ENCODE measurements at regions not wholly inside any gene's neighbourhood (a gene's known extent, or its start where the extent isn't known, plus 50 kb on each side); places are given as distances from the start of the nearest gene placed in this dataset.

DNA sequence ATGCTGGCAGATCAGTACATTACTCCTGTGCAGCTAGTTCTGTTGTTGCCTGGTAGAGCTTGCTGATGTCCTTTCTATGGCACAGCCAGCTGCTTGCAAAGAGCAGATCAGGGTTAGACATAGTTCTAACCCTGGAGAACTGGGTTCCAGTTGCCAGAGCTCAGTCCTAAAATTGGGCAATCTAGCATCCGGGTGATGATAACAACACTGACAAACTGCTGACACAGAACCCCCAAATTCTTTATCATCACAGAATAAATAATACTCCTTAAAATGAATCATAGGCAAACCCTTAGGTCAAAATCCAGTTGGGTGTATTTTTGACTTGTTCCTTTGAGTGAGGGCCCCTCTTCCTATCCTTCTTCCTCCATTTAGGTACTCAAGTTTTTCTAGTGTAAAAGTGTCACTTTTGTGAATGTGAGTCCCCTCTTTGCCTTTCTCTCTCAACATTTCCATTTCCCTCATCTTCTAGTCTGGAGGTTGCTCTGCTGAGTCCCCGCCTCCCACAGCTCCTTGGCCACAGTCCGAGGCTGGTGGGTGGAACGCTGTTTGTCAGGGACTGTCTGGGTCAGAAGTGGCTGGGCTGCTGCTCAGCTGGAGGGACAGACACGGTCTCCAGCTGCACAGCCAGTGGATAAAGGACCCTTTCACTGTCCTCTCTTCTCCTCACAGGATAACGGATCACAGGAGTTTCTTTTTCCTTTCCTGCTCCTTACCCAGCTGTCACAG, 93.6 kb upstream of the RASGEF1B start:
- H3K36me3 ChIP-seq (ENCODE audit: control insufficient read depth, low read length): peaks cover 23% of the 10 kb centered on the region
- H3K27me3 ChIP-seq (ENCODE audit: control insufficient read depth, low read length): no peaks in the 10 kb centered on the region
- H3F3A ChIP-seq (ENCODE audit: control insufficient read depth, insufficient read depth): peaks cover 16% of the 10 kb centered on the region
- no peaks in the 10 kb centered on the region for H3K79me2 ChIP-seq (ENCODE audit: control insufficient read depth, low read length)
- no peaks in the 10 kb centered on the region for H3K9me3 ChIP-seq (ENCODE audit: control insufficient read depth, insufficient read depth, low read length)
- H4K20me1 ChIP-seq (ENCODE audit: control insufficient read depth, insufficient read depth, low read depth, low read length): no peaks in the 10 kb centered on the region
- peak overlapping the region; percentile 61 for H3K4me2 ChIP-seq (ENCODE audit: low read length)
- peak overlapping the region; percentile 54 for H3K4me3 ChIP-seq (ENCODE audit: low read length)
- H3K27ac ChIP-seq (ENCODE audit: low read depth, low read length): peak overlapping the region; percentile 35
- H3K9me2 ChIP-seq (replicated peaks; ENCODE audit: control insufficient read depth, low read length): no peaks in the 10 kb centered on the region
- peaks cover 67% of the 10 kb centered on the region for H3K4me1 ChIP-seq (ENCODE audit: control insufficient read depth, low read length)
- TF ChIP-seq CTCF (IDR thresholded peaks at IDR 0.05; ENCODE audit: low read depth, low read length, poor library complexity, severe bottlenecking) (no peak), EZH2phosphoT487 (IDR thresholded peaks at IDR 0.05; ENCODE audit: borderline replicate concordance, low read length) (no peak)

GRCh38 chr4:81564025-81564424, 92.3 kb upstream of the RASGEF1B start:
- Histone ChIP-seq H3F3A (ENCODE audit: control insufficient read depth, insufficient read depth) (peaks cover 16% of the 10 kb centered on the region), H4K20me1 (ENCODE audit: control insufficient read depth, insufficient read depth, low read depth, low read length) (no peaks in the 10 kb centered on the region), H3K4me2 (ENCODE audit: low read length) (peak overlapping the region; percentile 74), H3K9me2 (replicated peaks; ENCODE audit: control insufficient read depth, low read length) (no peaks in the 10 kb centered on the region), H3K9me3 (ENCODE audit: control insufficient read depth, insufficient read depth, low read length) (no peaks in the 10 kb centered on the region), H3K4me1 (ENCODE audit: control insufficient read depth, low read length) (peaks cover 76% of the 10 kb centered on the region), H3K4me3 (ENCODE audit: low read length) (peak overlapping the region; percentile 26), H3K79me2 (ENCODE audit: control insufficient read depth, low read length) (no peaks in the 10 kb centered on the region), H3K27ac (ENCODE audit: low read depth, low read length) (peak overlapping the region; percentile 95), H3K27me3 (ENCODE audit: control insufficient read depth, low read length) (no peaks in the 10 kb centered on the region), H3K36me3 (ENCODE audit: control insufficient read depth, low read length) (peaks cover 23% of the 10 kb centered on the region)
- TF ChIP-seq EZH2phosphoT487 (IDR thresholded peaks at IDR 0.05; ENCODE audit: borderline replicate concordance, low read length) (no peak), CTCF (IDR thresholded peaks at IDR 0.05; ENCODE audit: low read depth, low read length, poor library complexity, severe bottlenecking) (no peak)

DNA sequence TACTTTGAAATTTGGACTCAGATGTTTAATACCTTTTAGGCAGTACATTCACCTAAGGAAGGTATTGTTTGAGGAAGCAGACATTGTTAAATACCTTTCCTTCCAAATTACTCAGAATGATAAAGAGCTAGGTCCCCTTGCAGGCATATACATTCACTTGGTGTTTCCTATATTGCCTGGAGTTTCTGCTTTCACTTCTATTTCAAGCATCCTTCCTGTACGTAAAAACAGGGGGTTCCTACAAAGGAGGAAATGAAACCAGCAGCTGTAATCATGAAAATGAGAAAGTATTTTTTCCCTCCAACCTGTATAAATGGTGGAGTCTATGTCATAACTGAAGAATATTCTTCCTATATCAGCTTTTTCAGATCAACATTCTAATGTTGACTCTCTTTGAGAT, 90.4 kb upstream of the RASGEF1B start:
- Histone ChIP-seq H3K79me2 (ENCODE audit: control insufficient read depth, low read length) (no peaks in the 10 kb centered on the region), H3K9me2 (replicated peaks; ENCODE audit: control insufficient read depth, low read length) (no peaks in the 10 kb centered on the region), H3K36me3 (ENCODE audit: control insufficient read depth, low read length) (peaks cover 23% of the 10 kb centered on the region), H3K4me3 (ENCODE audit: low read length) (peak overlapping the region; percentile 60), H3K9me3 (ENCODE audit: control insufficient read depth, insufficient read depth, low read length) (peaks cover 3% of the 10 kb centered on the region; the same call in 1 of the 2 replicates), H3K4me1 (ENCODE audit: control insufficient read depth, low read length) (peaks cover 85% of the 10 kb centered on the region), H3K27me3 (ENCODE audit: control insufficient read depth, low read length) (no peaks in the 10 kb centered on the region), H3F3A (ENCODE audit: control insufficient read depth, insufficient read depth) (peaks cover 16% of the 10 kb centered on the region), H4K20me1 (ENCODE audit: control insufficient read depth, insufficient read depth, low read depth, low read length) (no peaks in the 10 kb centered on the region), H3K27ac (ENCODE audit: low read depth, low read length) (peak overlapping the region; percentile 95), H3K4me2 (ENCODE audit: low read length) (peak overlapping the region; percentile 74)
- TF ChIP-seq CTCF (IDR thresholded peaks at IDR 0.05; ENCODE audit: low read depth, low read length, poor library complexity, severe bottlenecking) (no peak), EZH2phosphoT487 (IDR thresholded peaks at IDR 0.05; ENCODE audit: borderline replicate concordance, low read length) (no peak)

Measured in DOHH2 (cell line).